ENCODE measurements at regions not wholly inside any gene's neighbourhood (a gene's known extent, or its start where the extent isn't known, plus 50 kb on each side); places are given as distances from the start of the nearest gene placed in this dataset.
A peak's percentile ranks its signal among the peaks of the same experiment; 100 is the strongest.

GRCh38 chr6:167662075-167662880, 164.4 kb upstream of the AFDN start (continued):
- TF ChIP-seq, protein P1, sequence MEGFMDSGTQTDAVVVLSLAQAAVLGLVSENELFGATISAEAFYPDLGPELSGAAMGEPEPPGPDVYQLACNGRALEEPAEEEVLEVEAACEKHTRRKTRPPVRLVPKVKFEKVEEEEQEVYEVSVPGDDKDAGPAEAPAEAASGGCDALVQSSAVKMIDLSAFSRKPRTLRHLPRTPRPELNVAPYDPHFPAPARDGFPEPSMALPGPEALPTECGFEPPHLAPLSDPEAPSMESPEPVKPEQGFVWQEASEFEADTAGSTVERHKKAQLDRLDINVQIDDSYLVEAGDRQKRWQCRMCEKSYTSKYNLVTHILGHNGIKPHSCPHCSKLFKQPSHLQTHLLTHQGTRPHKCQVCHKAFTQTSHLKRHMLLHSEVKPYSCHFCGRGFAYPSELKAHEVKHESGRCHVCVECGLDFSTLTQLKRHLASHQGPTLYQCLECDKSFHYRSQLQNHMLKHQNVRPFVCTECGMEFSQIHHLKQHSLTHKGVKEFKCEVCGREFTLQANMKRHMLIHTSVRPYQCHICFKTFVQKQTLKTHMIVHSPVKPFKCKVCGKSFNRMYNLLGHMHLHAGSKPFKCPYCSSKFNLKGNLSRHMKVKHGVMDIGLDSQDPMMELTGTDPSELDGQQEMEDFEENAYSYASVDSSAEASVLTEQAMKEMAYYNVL (CRISPR knock-in tag; IDR thresholded peaks at IDR 0.05; ENCODE audit: borderline replicate concordance), result no peak
- TF ChIP-seq MXD4 (CRISPR knock-in tag; IDR thresholded peaks at IDR 0.05) (no peak), HNRNPLL (IDR thresholded peaks at IDR 0.05; ENCODE audit: low read depth, low read length, poor library complexity, severe bottlenecking) (peak; percentile 49), TBX2 (CRISPR knock-in tag; IDR thresholded peaks at IDR 0.05; ENCODE audit: borderline replicate concordance) (no peak)
- TF ChIP-seq, protein P2, sequence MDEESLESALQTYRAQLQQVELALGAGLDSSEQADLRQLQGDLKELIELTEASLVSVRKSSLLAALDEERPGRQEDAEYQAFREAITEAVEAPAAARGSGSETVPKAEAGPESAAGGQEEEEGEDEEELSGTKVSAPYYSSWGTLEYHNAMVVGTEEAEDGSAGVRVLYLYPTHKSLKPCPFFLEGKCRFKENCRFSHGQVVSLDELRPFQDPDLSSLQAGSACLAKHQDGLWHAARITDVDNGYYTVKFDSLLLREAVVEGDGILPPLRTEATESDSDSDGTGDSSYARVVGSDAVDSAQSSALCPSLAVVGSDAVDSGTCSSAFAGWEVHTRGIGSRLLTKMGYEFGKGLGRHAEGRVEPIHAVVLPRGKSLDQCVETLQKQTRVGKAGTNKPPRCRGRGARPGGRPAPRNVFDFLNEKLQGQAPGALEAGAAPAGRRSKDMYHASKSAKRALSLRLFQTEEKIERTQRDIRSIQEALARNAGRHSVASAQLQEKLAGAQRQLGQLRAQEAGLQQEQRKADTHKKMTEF (CRISPR knock-in tag; IDR thresholded peaks at IDR 0.05), result no peak
- TF ChIP-seq, protein P3, sequence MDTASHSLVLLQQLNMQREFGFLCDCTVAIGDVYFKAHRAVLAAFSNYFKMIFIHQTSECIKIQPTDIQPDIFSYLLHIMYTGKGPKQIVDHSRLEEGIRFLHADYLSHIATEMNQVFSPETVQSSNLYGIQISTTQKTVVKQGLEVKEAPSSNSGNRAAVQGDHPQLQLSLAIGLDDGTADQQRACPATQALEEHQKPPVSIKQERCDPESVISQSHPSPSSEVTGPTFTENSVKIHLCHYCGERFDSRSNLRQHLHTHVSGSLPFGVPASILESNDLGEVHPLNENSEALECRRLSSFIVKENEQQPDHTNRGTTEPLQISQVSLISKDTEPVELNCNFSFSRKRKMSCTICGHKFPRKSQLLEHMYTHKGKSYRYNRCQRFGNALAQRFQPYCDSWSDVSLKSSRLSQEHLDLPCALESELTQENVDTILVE (CRISPR knock-in tag; IDR thresholded peaks at IDR 0.05), result no peak

GRCh38 chr6:167662881-167663205, 163.9 kb upstream of the AFDN start:
- FAIRE-seq, result no peak
- Histone ChIP-seq H3K36me3 (replicated peaks in 1 of 2; ENCODE audit: control insufficient read depth in 1 of 2, insufficient read depth in 2 of 2, low read length in 2 of 2) (no peaks in the 10 kb centered on the region), H3K79me2 (ENCODE audit: insufficient read depth, low read length) (no peaks in the 10 kb centered on the region), H3K4me1 (ENCODE audit: insufficient read depth, low read length) (peaks cover 82% of the 10 kb centered on the region), H3K4me3 (replicated peaks in 1 of 3; ENCODE audit: insufficient read depth in 1 of 3, low read depth in 2 of 3, low read length in 3 of 3) (peak overlapping the region in 1 of 3 experiments; percentile 30; a peak in 1 of 6 replicates), H2AFZ (ENCODE audit: low read length) (no peak overlapping the region), H3K27me3 (ENCODE audit: control insufficient read depth in 1 of 2, insufficient read depth in 2 of 2, low read length in 2 of 2) (no peaks in the 10 kb centered on the region), H4K20me1 (ENCODE audit: insufficient read depth, low read length) (no peaks in the 10 kb centered on the region), H3K4me2 (ENCODE audit: low read depth, low read length) (peak overlapping the region; percentile 51), H3K27ac (ENCODE audit: extremely low read length, insufficient read depth, low read length) (no peak overlapping the region), H3K9ac (ENCODE audit: insufficient read depth, low read depth, low read length) (0 out of 2 replicates have a peak overlapping the region, but pooled peaks have one; percentile 12), H3K9me3 (ENCODE audit: low read length) (no peaks in the 10 kb centered on the region)
- ATAC-seq, result peak; percentile 20
- no peak for DNase-seq (ENCODE audit: low spot score)
- in situ Hi-C loops (cut with HindIII; ENCODE audit: extremely low pct_ligation_motif_present, low pct_unique_long_range_greater_than_20kb), result no loop called here
- intact Hi-C loops (cut with micrococcal nuclease; ENCODE audit: unreplicated experiment), result no loop called here
- POLR2A ChIA-PET, result interaction anchor here (0.6 to 2.1 kb wide), 2 partner anchors 13 to 20 kb away, joined by 3 to 9 read pairs; no protein-coding TSS in a partner anchor
- CTCF ChIA-PET (ENCODE audit: low intra/inter-chr PET ratio, low total read pairs), result no interaction called here
- WGBS (ENCODE audit: low lambda C conversion rate), result 54% methylated on average over 13 of the region's 14 CpGs
- no TSS peak for BruUV-seq (replicated peaks)
- TF ChIP-seq CSRNP1 (CRISPR knock-in tag; IDR thresholded peaks at IDR 0.05) (0 out of 2 replicates have a peak, but pooled peaks have one; percentile 25), HDAC1 (CRISPR knock-in tag; IDR thresholded peaks at IDR 0.05) (no peak), SMARCE1 (IDR thresholded peaks at IDR 0.05; ENCODE audit: borderline replicate concordance) (no peak), CAMTA2 (CRISPR knock-in tag; IDR thresholded peaks at IDR 0.05; ENCODE audit: borderline replicate concordance) (no peak), ZNF460 (CRISPR knock-in tag; IDR thresholded peaks at IDR 0.05; ENCODE audit: borderline replicate concordance) (no peak), PRPF4 (IDR thresholded peaks at IDR 0.05; ENCODE audit: low read depth, low read length, poor library complexity, severe bottlenecking) (no peak), ZFP82 (CRISPR knock-in tag; IDR thresholded peaks at IDR 0.05; ENCODE audit: borderline replicate concordance) (no peak), ZNF367 (CRISPR knock-in tag; IDR thresholded peaks at IDR 0.05; ENCODE audit: borderline replicate concordance) (no peak), ZSCAN12 (CRISPR knock-in tag; IDR thresholded peaks at IDR 0.05) (no peak), HNRNPL (IDR thresholded peaks at IDR 0.05; ENCODE audit: low read depth, low read length) (peak; percentile 88)
